SK-N-SH (cell line): ENCODE measurements at regions not wholly inside any gene's neighbourhood (a gene's known extent, or its start where the extent isn't known, plus 50 kb on each side); places are given as distances from the start of the nearest gene placed in this dataset.

Source experiments
- CTCF ChIA-PET: fragments of 300-600, 350-600 bp; formaldehyde crosslinking; extraction: SDS; loops from one replicate; lab custom pipeline; 2021; lab: Yijun Ruan, JAX
- POLR2A ChIA-PET: fragments of 350-600 bp; sonication (Branson Sonifier 250); formaldehyde crosslinking; extraction: SDS; loops from one replicate; lab custom pipeline; 2020; ENCODE audit warnings: antibody characterized with exemption, inconsistent platforms; lab: Yijun Ruan, JAX
- DNase-seq: peaks from one replicate; pipeline ENCODE4 v3.0.0; 2012
- H2AFZ ChIP-seq: fragments of 200-600 bp; sonication (generic); 2 replicates; pipeline ENCODE4 v1.8.1; 2016; ENCODE audit warnings: antibody characterized with exemption, mild to moderate bottlenecking, low read depth
- H3F3A ChIP-seq: fragments of 200-600 bp; sonication (generic); replicated peaks from 2 replicates; pipeline ENCODE3; 2016; ENCODE audit warnings: antibody characterized with exemption, mild to moderate bottlenecking; ENCODE audit not compliant: insufficient read depth
- H3K27ac ChIP-seq, 2 experiments: fragments of 200-500 bp in 1 of 2; fragments of 200-600 bp in 1 of 2; sonication (Bioruptor generic) in 1 of 2; sonication (generic), shearing (Covaris generic) in 1 of 2; 2 replicates each; pipeline versions ENCODE4 v1.5.1 to v1.6.1; 2014 to 2016; ENCODE audit warnings: low read depth in 2 of 2, inconsistent platforms in 1 of 2, low read length in 1 of 2, mild to moderate bottlenecking in 1 of 2, mixed read lengths in 1 of 2
- H3K27me3 ChIP-seq: fragments of 200-600 bp; sonication (generic), shearing (Covaris generic); 2 replicates; pipeline ENCODE4 v1.6.1; 2016; ENCODE audit warnings: mixed run types; ENCODE audit not compliant: insufficient read depth
- H3K36me3 ChIP-seq, 2 experiments: fragments of 200-500 bp in 1 of 2; fragments of 200-600 bp in 1 of 2; sonication (Bioruptor generic) in 1 of 2; sonication (generic) in 1 of 2; replicated peaks in 1 of 2; 2 replicates each; pipeline versions ENCODE3 to v1.5.1; 2014 to 2016; ENCODE audit warnings: low read length in 1 of 2, mild to moderate bottlenecking in 1 of 2; ENCODE audit not compliant: insufficient read depth in 2 of 2, control insufficient read depth in 1 of 2
- H3K4me1 ChIP-seq, 2 experiments: fragments of 200-500 bp in 1 of 2; fragments of 200-600 bp in 1 of 2; sonication (Bioruptor generic) in 1 of 2; sonication (generic), shearing (Covaris generic) in 1 of 2; 2 replicates each; pipeline versions ENCODE4 v1.5.1 to v1.6.1; 2014 to 2016; ENCODE audit warnings: low read depth in 1 of 2, low read length in 1 of 2, mixed run types in 1 of 2; ENCODE audit not compliant: insufficient read depth in 2 of 2, control insufficient read depth in 1 of 2
- H3K4me2 ChIP-seq: fragments of 200-600 bp; sonication (generic), shearing (Covaris generic); 2 replicates; pipeline ENCODE4 v1.6.1; 2017; ENCODE audit warnings: mixed run types
- H3K4me3 ChIP-seq, 2 experiments: fragments of 200-500 bp in 1 of 2; fragments of 200-600 bp in 1 of 2; sonication (Bioruptor generic) in 1 of 2; sonication (generic), shearing (Covaris generic) in 1 of 2; 2 replicates each; pipeline versions ENCODE4 v1.5.1 to v1.8.1; 2014 to 2016; ENCODE audit warnings: low read depth in 2 of 2, inconsistent platforms in 1 of 2, low read length in 1 of 2, mild to moderate bottlenecking in 1 of 2, mixed read lengths in 1 of 2, moderate library complexity in 1 of 2
- H3K79me2 ChIP-seq: fragments of 200-600 bp; sonication (generic); 2 replicates; pipeline ENCODE4 v1.8.1; 2017; ENCODE audit warnings: mild to moderate bottlenecking; ENCODE audit not compliant: insufficient read depth
- H3K9ac ChIP-seq: fragments of 200-600 bp; sonication (generic); 2 replicates; pipeline ENCODE4 v1.6.1; 2017; ENCODE audit warnings: mixed run types
- H3K9me2 ChIP-seq: fragments of 200-600 bp; sonication (generic); 2 replicates; pipeline ENCODE4 v1.6.1; 2017; ENCODE audit warnings: mixed run types
- H3K9me3 ChIP-seq: fragments of 200-600 bp; sonication (generic); 2 replicates; pipeline ENCODE4 v1.6.1; 2017; ENCODE audit warnings: mixed run types, mild to moderate bottlenecking, moderate library complexity
- H4K20me1 ChIP-seq: fragments of 200-600 bp; sonication (generic); 2 replicates; pipeline ENCODE4 v1.6.1; 2017; ENCODE audit warnings: mild to moderate bottlenecking, mixed run types; ENCODE audit not compliant: insufficient read depth
- EZH2phosphoT487 ChIP-seq: fragments of 200-600 bp; sonication (generic); IDR thresholded peaks from 2 replicates; pipeline ENCODE4 v1.6.1; 2017; ENCODE audit warnings: low read depth, mixed run types, mild to moderate bottlenecking, antibody characterized with exemption, moderate library complexity, borderline replicate concordance
- FOXJ3 ChIP-seq: sonication (generic); formaldehyde crosslinking; IDR thresholded peaks from 2 replicates; pipeline ENCODE4 v1.5.1; 2020; ENCODE audit warnings: mild to moderate bottlenecking, missing genetic modification reagents
- MXI1 ChIP-seq: IDR thresholded peaks from 2 replicates; pipeline ENCODE4 v1.6.1; 2012; ENCODE audit warnings: mild to moderate bottlenecking, low read depth, low read length, improper control_type of control experiment
- RFX5 ChIP-seq: IDR thresholded peaks from 2 replicates; pipeline ENCODE4 v1.6.1; 2012; ENCODE audit warnings: mild to moderate bottlenecking, improper control_type of control experiment, low read length
- USF2 ChIP-seq: fragments of 150-350 bp; IDR thresholded peaks from 2 replicates; pipeline ENCODE4 v1.6.1; 2017; ENCODE audit warnings: antibody characterized with exemption, low read length, low read depth, borderline replicate concordance
- WGBS: methylation state at CpG from one replicate; pipeline ENCODE4 v1.1.6; 2017; ENCODE audit warnings: low lambda C conversion rate; 5-methylcytosine and 5-hydroxymethylcytosine counted together
- TF ChIP-seq, protein P1 (sequence below): fragments of 150-350 bp; IDR thresholded peaks from 2 replicates; pipeline ENCODE4 v1.6.1; 2016; ENCODE audit warnings: mild to moderate bottlenecking, low read depth, low read length
- TF ChIP-seq, protein P2 (sequence below): IDR thresholded peaks from 2 replicates; pipeline ENCODE4 v1.4.0; 2012; ENCODE audit warnings: low read depth, borderline replicate concordance
- TF ChIP-seq, protein P3 (sequence below): IDR thresholded peaks from 2 replicates; pipeline ENCODE4 v1.6.1; 2012; ENCODE audit warnings: mild to moderate bottlenecking, low read depth, low read length, moderate library complexity

DNA sequence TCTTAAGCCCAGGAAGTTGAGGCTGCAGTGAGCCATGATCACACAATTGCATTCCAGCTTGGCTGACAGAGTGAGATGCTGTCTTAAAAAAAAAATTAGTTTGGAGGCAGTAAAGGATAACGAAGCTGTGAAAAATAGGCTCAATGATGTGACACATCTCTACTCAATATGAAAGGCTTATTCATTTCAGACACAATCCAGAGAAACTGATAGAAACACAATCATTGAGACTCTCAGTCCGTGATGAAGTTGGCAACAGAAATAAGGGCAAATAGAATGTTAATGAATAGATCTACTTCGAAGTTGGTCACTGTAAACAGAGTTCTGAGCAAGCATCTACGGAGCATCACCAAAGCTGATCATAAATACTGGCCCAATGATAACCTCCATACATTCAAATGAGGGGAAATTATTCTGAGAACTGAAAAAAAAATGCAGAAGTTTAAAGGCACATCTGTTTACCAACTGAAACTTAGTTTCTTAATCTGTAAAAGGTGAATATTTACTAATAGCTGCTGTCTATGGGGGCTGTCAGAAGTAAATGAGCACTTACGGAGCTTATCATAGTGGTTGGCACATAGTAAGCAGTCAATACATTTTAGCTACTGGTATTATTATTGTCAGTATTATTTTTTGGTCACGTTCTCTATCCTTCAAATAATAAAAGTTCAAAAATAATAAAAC, 70.4 kb downstream of the AKR1B1 start (continued):
- no peak for TF ChIP-seq RFX5

DNA sequence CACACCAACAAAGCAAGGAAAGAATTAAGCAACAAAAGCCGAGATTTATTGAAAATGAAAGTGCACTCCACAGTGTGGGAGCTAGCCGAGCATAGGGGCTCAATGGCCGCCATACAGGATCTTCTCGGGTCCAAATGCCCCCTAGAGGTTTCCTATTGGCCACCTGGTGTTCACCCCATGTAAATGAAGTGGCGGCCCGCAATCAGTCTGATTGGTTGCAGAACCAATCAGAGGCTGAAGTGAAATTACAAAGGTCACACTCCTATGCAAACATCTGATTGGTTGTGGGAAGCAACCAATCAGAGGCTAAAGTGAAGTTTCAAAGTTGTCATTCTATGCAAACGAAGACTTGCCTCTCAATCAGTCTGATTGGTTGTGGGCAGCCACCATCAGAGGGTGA, 61.8 kb upstream of the SLC35B4 start:
- no peaks in the 10 kb centered on the region for H4K20me1 ChIP-seq
- TF ChIP-seq FOXJ3 (no peak), EZH2phosphoT487 (no peak)
- TF ChIP-seq, protein P1, sequence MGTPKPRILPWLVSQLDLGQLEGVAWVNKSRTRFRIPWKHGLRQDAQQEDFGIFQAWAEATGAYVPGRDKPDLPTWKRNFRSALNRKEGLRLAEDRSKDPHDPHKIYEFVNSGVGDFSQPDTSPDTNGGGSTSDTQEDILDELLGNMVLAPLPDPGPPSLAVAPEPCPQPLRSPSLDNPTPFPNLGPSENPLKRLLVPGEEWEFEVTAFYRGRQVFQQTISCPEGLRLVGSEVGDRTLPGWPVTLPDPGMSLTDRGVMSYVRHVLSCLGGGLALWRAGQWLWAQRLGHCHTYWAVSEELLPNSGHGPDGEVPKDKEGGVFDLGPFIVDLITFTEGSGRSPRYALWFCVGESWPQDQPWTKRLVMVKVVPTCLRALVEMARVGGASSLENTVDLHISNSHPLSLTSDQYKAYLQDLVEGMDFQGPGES, result no peak
- TF ChIP-seq, protein P2, sequence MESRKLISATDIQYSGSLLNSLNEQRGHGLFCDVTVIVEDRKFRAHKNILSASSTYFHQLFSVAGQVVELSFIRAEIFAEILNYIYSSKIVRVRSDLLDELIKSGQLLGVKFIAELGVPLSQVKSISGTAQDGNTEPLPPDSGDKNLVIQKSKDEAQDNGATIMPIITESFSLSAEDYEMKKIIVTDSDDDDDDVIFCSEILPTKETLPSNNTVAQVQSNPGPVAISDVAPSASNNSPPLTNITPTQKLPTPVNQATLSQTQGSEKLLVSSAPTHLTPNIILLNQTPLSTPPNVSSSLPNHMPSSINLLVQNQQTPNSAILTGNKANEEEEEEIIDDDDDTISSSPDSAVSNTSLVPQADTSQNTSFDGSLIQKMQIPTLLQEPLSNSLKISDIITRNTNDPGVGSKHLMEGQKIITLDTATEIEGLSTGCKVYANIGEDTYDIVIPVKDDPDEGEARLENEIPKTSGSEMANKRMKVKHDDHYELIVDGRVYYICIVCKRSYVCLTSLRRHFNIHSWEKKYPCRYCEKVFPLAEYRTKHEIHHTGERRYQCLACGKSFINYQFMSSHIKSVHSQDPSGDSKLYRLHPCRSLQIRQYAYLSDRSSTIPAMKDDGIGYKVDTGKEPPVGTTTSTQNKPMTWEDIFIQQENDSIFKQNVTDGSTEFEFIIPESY, result no peak
- TF ChIP-seq, all 33 proteins: peak for 0
- no peak for DNase-seq
- H2AFZ ChIP-seq, result no peak overlapping the region
- no peak overlapping the region for H3K4me3 ChIP-seq
- no peaks in the 10 kb centered on the region for H3K9me3 ChIP-seq
- H3K4me2 ChIP-seq, result no peak overlapping the region
- no peaks in the 10 kb centered on the region for H3K9me2 ChIP-seq
- H3F3A ChIP-seq, result no peaks in the 10 kb centered on the region
- ChIA-PET CTCF (interaction anchor here (1.2 kb wide), 1 partner anchor 21 kb away, joined by 5 read pairs; no protein-coding TSS in a partner anchor), POLR2A (no interaction called here)
- no peak overlapping the region for H3K27ac ChIP-seq
- no peaks in the 10 kb centered on the region; the same call in 1 of the 2 replicates for H3K27me3 ChIP-seq
- no peaks in the 10 kb centered on the region for H3K4me1 ChIP-seq
- H3K79me2 ChIP-seq, result no peaks in the 10 kb centered on the region
- no peaks in the 10 kb centered on the region for H3K36me3 ChIP-seq
- H3K9ac ChIP-seq, result no peak overlapping the region
- 63% methylated on average over 7 of the region's 7 CpGs for WGBS

DNA sequence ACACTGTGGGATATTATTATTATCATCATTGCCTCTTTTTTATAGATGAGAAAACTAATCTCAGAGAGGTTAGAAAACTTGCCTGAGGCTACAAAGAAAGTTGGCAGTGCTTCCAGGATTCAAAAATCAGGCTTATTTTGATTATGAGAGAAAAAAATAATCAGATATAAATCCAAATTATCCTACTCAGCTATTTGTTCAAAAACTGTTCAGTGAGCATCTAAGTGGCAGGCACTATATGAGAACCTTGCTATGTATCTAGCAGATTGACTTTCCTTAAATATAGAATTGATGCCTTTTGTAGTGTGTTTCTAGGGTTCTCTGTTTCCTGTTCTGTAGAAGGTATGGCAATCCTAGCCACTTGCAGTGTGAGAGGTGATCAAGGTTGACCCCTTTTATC, 60.0 kb upstream of the SLC35B4 start:
- no peaks in the 10 kb centered on the region for H4K20me1 ChIP-seq
- no peak overlapping the region for H3K4me3 ChIP-seq
- no peaks in the 10 kb centered on the region for H3F3A ChIP-seq
- H3K27me3 ChIP-seq, result no peaks in the 10 kb centered on the region; the same call in 1 of the 2 replicates
- CTCF ChIA-PET, result interaction anchor here (1.3 to 2.0 kb wide), 5 partner anchors 9 to 56 kb away, joined by 3 to 6 read pairs (median 5); no protein-coding TSS in a partner anchor
- no peaks in the 10 kb centered on the region for H3K4me1 ChIP-seq
- no peak overlapping the region for H3K4me2 ChIP-seq
- POLR2A ChIA-PET, result interaction anchor here (1.0 kb wide), 1 partner anchor 15 kb away, joined by 3 read pairs; no protein-coding TSS in a partner anchor
- no peak overlapping the region for H3K9ac ChIP-seq
- no peaks in the 10 kb centered on the region for H3K36me3 ChIP-seq
- H3K9me2 ChIP-seq, result no peaks in the 10 kb centered on the region
- H3K27ac ChIP-seq, result no peak overlapping the region
- TF ChIP-seq, protein P3, sequence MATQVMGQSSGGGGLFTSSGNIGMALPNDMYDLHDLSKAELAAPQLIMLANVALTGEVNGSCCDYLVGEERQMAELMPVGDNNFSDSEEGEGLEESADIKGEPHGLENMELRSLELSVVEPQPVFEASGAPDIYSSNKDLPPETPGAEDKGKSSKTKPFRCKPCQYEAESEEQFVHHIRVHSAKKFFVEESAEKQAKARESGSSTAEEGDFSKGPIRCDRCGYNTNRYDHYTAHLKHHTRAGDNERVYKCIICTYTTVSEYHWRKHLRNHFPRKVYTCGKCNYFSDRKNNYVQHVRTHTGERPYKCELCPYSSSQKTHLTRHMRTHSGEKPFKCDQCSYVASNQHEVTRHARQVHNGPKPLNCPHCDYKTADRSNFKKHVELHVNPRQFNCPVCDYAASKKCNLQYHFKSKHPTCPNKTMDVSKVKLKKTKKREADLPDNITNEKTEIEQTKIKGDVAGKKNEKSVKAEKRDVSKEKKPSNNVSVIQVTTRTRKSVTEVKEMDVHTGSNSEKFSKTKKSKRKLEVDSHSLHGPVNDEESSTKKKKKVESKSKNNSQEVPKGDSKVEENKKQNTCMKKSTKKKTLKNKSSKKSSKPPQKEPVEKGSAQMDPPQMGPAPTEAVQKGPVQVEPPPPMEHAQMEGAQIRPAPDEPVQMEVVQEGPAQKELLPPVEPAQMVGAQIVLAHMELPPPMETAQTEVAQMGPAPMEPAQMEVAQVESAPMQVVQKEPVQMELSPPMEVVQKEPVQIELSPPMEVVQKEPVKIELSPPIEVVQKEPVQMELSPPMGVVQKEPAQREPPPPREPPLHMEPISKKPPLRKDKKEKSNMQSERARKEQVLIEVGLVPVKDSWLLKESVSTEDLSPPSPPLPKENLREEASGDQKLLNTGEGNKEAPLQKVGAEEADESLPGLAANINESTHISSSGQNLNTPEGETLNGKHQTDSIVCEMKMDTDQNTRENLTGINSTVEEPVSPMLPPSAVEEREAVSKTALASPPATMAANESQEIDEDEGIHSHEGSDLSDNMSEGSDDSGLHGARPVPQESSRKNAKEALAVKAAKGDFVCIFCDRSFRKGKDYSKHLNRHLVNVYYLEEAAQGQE, result no peak
- no peak for TF ChIP-seq MXI1
- no peak for TF ChIP-seq USF2
- TF ChIP-seq, protein P2, result no peak
- no peaks in the 10 kb centered on the region for H3K9me3 ChIP-seq
- no peak overlapping the region for H2AFZ ChIP-seq
- H3K79me2 ChIP-seq, result no peaks in the 10 kb centered on the region
- DNase-seq, result no peak
